ENCODE measurements at regions not wholly inside any gene's neighbourhood (a gene's known extent, or its start where the extent isn't known, plus 50 kb on each side); places are given as distances from the start of the nearest gene placed in this dataset.

GRCh38 chr9:129490583-129491486 is 130.1 kb downstream of the C9orf50 start:
- POLR2A ChIA-PET (ENCODE audit: low non-redundant PET) = interaction anchor here (0.6 to 0.7 kb wide), 3 partner anchors 54 to 77 kb away, joined by 4 to 12 read pairs (median 8); no protein-coding TSS in a partner anchor
- peak overlapping the region; percentile 48 for H3K4me3 ChIP-seq (ENCODE audit: low read depth, low read length, poor library complexity, severe bottlenecking)
- H3K9me3 ChIP-seq (ENCODE audit: low read depth, low read length, poor library complexity, severe bottlenecking) = no peaks in the 10 kb centered on the region
- TF ChIP-seq EZH2 (IDR thresholded peaks at IDR 0.05; ENCODE audit: borderline replicate concordance, low read depth, low read length, poor library complexity, severe bottlenecking) = no peak
- TF ChIP-seq, protein P1, sequence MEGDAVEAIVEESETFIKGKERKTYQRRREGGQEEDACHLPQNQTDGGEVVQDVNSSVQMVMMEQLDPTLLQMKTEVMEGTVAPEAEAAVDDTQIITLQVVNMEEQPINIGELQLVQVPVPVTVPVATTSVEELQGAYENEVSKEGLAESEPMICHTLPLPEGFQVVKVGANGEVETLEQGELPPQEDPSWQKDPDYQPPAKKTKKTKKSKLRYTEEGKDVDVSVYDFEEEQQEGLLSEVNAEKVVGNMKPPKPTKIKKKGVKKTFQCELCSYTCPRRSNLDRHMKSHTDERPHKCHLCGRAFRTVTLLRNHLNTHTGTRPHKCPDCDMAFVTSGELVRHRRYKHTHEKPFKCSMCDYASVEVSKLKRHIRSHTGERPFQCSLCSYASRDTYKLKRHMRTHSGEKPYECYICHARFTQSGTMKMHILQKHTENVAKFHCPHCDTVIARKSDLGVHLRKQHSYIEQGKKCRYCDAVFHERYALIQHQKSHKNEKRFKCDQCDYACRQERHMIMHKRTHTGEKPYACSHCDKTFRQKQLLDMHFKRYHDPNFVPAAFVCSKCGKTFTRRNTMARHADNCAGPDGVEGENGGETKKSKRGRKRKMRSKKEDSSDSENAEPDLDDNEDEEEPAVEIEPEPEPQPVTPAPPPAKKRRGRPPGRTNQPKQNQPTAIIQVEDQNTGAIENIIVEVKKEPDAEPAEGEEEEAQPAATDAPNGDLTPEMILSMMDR (conservative IDR thresholded peaks at IDR 0.05; ENCODE audit: low read depth, low read length) = no peak
- BruUV-seq (replicated peaks) = no TSS peak
- peaks cover 69% of the 10 kb centered on the region for H3K4me1 ChIP-seq (ENCODE audit: insufficient read depth, low read length, poor library complexity, severe bottlenecking)
- H3K27ac ChIP-seq (ENCODE audit: low read depth, low read length, poor library complexity, severe bottlenecking) = peak overlapping the region; percentile 98
- no peaks in the 10 kb centered on the region for H3K36me3 ChIP-seq (ENCODE audit: insufficient read depth, low read length, poor library complexity, severe bottlenecking)
- CTCF ChIA-PET = no interaction called here
- H3K27me3 ChIP-seq (replicated peaks; ENCODE audit: insufficient read depth, low read depth, low read length, poor library complexity) = no peaks in the 10 kb centered on the region
- DNase-seq (ENCODE audit: low spot score) = peak; percentile 60
- intact Hi-C loops (cut with micrococcal nuclease; ENCODE audit: unreplicated experiment) = loop anchor here (10.0 kb wide), 1 partner anchor 114 kb away; no protein-coding TSS in a partner anchor

DNA sequence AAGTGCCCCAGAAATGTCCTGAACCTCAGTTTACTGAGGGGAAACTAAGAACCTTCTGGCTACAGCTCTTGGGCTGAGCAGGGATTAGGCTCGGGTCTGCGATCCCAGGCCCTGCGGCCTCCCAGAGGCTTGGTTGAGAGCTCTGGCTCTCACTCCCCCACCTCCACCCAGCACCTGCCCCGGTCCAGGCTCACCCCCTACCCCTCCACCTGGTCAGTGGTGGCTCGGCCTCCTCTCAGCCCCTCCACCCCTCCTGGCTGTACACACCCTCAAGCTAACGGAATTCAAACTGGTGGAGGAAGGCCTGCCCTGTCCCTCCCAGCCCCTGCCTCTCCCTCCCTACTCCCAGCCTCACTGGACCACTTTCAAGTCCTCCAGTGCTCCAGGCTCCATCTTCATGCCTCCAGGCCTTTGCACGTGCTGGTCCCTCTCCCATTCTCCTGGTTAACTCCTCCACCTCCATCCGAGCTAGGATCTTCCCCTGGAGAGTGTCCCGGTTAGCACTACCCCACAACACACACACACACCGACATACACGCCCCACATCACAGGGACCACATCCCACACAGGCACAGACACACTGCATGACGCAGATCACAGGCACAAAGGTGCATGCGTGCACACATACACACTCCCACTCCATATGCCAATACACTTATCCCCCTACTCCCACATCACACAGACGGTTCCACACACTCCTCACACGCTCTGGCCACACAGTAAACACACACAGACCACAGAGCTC is 130.9 kb downstream of the C9orf50 start:
- H3K36me3 ChIP-seq (ENCODE audit: insufficient read depth, low read length, poor library complexity, severe bottlenecking) = no peaks in the 10 kb centered on the region
- intact Hi-C loops (cut with micrococcal nuclease; ENCODE audit: unreplicated experiment) = loop anchor here (5.0 to 10.0 kb wide), 2 partner anchors 115 to 313 kb away; partner anchors contain the start of gene IER5L
- peaks cover 61% of the 10 kb centered on the region for H3K4me1 ChIP-seq (ENCODE audit: insufficient read depth, low read length, poor library complexity, severe bottlenecking)
- H3K9me3 ChIP-seq (ENCODE audit: low read depth, low read length, poor library complexity, severe bottlenecking) = no peaks in the 10 kb centered on the region
- POLR2A ChIA-PET (ENCODE audit: low non-redundant PET) = interaction anchor here (0.6 to 0.7 kb wide), 3 partner anchors 53 to 104 kb away, joined by 3 to 8 read pairs (median 4); no protein-coding TSS in a partner anchor
- no peak for DNase-seq (ENCODE audit: low spot score)
- peak overlapping the region; percentile 98 for H3K27ac ChIP-seq (ENCODE audit: low read depth, low read length, poor library complexity, severe bottlenecking)
- TF ChIP-seq, protein P1 (conservative IDR thresholded peaks at IDR 0.05; ENCODE audit: low read depth, low read length) = no peak
- no peak for TF ChIP-seq EZH2 (IDR thresholded peaks at IDR 0.05; ENCODE audit: borderline replicate concordance, low read depth, low read length, poor library complexity, severe bottlenecking)
- H3K4me3 ChIP-seq (ENCODE audit: low read depth, low read length, poor library complexity, severe bottlenecking) = peak overlapping the region; percentile 48
- no peaks in the 10 kb centered on the region for H3K27me3 ChIP-seq (replicated peaks; ENCODE audit: insufficient read depth, low read depth, low read length, poor library complexity)
- BruUV-seq (replicated peaks) = no TSS peak
- CTCF ChIA-PET = no interaction called here

DNA sequence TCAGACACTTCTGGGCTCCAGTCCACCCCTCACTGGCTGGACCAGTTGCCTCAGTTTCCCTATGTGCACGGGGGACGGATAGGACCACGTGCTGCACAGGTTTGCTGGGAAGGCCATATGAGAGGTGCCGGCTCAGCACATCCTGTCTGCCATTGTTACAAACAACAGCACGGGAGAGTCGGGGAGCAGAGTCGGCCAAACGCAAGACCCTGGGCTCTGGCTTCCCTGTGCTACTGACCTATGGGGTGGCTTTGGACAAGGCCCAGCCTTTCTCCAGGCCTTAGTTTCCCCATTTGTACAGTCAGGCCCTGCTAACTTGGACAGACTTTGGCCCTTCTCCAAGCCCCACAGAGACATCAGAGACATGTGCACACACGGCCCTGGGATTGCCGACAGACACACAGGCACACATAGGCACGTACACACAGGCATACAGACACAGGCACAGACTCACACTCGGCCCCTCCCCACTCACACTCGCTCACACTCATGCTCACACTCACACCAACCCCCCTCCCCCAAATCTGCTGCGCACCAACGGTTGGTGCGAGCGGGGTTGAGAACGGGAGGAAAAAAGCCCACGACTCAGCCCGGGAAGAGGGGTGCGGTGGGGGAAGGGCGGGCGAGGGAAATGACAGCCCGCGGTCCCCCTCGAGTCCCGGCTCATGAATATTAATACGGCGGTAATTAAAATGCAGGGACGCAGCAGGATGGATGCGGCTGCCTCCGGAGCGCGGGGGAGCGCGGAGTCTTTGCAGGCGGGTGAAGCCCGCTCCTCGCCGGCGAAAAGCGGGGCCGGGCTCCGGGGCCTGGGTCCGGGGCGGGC is 133.0 kb downstream of the C9orf50 start:
- Histone ChIP-seq H3K27ac (ENCODE audit: low read depth, low read length, poor library complexity, severe bottlenecking) (peak overlapping the region; percentile 98), H3K4me3 (ENCODE audit: low read depth, low read length, poor library complexity, severe bottlenecking) (peak overlapping the region; percentile 48)
- peak; percentile 92 for DNase-seq (ENCODE audit: low spot score)

More for the DNA sequence above, 133.0 kb downstream of the C9orf50 start:
- BruUV-seq (replicated peaks) = TSS peak; percentile 79
- CTCF ChIA-PET = no interaction called here
- H3K36me3 ChIP-seq (ENCODE audit: insufficient read depth, low read length, poor library complexity, severe bottlenecking) = no peaks in the 10 kb centered on the region
- peaks cover 70% of the 10 kb centered on the region for H3K4me1 ChIP-seq (ENCODE audit: insufficient read depth, low read length, poor library complexity, severe bottlenecking)
- intact Hi-C loops (cut with micrococcal nuclease; ENCODE audit: unreplicated experiment) = loop anchor here (5.0 kb wide), 1 partner anchor 311 kb away; the partner anchor contains the start of gene IER5L
- H3K9me3 ChIP-seq (ENCODE audit: low read depth, low read length, poor library complexity, severe bottlenecking) = no peaks in the 10 kb centered on the region
- no peak for TF ChIP-seq EZH2 (IDR thresholded peaks at IDR 0.05; ENCODE audit: borderline replicate concordance, low read depth, low read length, poor library complexity, severe bottlenecking)
- TF ChIP-seq, protein P1 (conservative IDR thresholded peaks at IDR 0.05; ENCODE audit: low read depth, low read length) = no peak
- POLR2A ChIA-PET (ENCODE audit: low non-redundant PET) = no interaction called here
- no peaks in the 10 kb centered on the region for H3K27me3 ChIP-seq (replicated peaks; ENCODE audit: insufficient read depth, low read depth, low read length, poor library complexity)
